RPMI7951 (cell line): ENCODE measurements at regions not wholly inside any gene's neighbourhood (a gene's known extent, or its start where the extent isn't known, plus 50 kb on each side); places are given as distances from the start of the nearest gene placed in this dataset.

Experiments used
- DNase-seq: peaks from one replicate; pipeline ENCODE4 v3.0.0-alpha.2; 2012; ENCODE audit warnings: low read depth

DNA sequence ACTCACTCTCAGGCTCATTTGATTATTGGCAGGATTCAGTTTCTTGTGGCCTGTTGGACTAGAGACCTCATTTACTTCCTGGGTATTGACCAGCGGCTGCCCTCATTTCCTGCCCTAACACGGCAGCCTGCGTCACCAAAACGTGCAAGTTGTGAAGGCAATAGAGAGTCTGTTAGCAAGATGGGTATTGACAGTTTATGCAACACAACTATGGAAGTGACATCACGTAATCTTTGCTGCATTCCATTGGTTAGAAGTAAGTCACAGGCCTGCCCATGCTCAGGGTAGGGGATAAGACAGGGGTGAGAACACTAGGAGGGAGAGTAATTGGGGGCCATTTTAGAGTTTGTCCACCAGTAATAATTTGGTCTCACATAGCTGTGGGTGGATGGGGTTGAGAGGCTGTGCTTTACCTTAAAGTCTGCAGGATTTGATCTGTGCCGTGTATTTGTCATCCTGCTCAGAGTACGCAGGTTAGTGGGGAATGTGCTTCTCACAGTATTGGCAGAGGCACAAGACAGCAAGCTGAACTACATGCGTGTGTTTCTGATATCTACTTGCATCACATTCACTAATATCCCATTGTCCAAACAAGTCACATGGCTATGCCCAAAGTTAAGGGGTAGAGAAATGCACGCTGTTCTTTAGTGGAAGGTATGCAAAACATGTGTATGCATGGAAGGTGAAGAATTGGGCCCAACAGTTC lies 83.3 kb downstream of the EDEM1 start:
- no peak for DNase-seq

DNA sequence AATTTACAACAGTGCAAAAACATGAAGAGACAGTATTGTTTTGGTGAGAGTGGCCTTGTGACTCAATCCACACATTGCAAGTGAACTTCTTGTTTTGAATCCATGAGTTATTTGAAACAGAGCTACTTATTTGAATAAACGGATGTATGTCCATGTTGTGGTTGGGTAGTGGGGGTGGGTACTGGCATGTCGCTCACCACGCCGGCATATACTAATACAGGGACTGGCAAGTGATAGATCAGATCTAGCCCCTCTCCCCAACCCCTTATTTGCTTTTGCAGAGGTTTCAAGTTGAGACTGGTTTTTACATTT lies 83.8 kb downstream of the EDEM1 start:
- DNase-seq, result no peak

DNA sequence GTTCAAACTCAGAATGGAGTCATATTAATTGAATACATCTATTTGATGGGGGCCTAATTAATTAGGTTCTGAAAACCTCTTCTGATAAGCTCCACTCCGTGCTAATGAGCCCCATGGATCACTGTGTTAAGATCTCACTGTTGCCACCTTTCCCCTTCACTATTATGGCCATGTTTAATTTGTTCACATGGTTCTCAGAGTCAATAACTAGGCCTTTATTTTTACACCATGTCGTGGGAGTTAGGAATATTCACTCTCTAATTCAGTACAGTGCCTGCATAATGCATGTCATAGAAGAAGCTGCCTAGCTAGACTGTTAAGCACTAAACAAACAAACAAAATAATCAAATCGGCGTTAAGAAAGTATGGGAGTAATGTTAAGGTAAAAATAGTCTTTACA lies 84.9 kb downstream of the EDEM1 start:
- DNase-seq, result no peak

DNA sequence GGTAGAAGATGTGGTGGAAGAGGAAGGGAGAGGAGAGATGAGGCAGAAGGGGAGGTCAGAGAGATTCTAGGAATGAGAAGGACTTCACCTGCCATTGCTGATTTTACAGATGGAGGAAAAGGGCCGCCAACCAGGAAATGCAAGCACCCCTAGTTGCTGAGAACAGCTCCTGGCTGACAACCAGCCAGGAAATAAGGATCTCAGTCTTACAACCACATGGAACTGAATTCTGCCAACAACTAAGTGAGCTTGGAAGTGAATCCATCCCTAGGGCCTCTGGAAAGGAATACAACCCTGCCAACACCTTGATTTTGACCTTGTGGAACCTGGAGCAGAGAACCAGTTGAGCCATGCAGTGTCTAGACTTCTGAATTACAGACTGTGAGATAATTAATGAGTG lies 86.6 kb downstream of the EDEM1 start:
- DNase-seq, result no peak

DNA sequence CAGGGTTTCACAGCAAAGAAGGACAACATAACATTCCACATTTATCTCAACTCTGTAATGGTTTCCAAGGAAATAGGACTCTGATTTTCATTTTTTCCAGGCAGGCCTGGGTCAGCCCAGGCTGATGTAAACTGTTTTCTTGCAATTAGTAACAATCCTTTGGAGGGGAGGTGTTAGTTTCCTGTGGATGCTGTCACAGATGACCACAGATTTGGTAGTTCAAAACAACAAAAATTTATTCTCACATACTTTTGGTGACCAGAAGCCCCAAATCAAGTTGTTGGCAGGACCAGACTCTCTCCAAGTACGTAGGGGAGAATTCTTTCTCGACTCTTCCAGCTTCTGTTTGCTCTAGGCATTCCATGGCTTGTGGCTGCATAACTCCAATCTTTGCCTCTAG lies 88.0 kb downstream of the EDEM1 start:
- DNase-seq, result no peak

DNA sequence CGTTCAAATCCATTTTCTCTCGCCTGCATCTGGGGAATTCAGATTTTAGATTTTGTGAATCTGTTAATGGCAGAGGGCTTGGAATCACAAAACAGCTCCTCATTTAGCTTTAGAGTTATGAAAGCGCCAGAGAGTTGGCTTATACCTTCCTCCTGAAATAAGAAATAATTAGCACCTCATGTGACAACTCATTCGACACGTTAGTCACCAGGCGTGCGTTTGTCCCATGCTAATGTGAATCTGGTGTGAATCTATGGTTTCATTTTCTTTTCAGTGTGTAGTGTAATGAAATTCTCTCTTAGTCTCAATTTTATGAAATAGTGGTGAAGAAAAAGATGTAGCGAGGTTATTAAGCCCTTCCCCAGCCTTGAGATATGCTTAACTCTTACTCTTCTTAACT lies 89.4 kb downstream of the EDEM1 start:
- DNase-seq, result no peak

DNA sequence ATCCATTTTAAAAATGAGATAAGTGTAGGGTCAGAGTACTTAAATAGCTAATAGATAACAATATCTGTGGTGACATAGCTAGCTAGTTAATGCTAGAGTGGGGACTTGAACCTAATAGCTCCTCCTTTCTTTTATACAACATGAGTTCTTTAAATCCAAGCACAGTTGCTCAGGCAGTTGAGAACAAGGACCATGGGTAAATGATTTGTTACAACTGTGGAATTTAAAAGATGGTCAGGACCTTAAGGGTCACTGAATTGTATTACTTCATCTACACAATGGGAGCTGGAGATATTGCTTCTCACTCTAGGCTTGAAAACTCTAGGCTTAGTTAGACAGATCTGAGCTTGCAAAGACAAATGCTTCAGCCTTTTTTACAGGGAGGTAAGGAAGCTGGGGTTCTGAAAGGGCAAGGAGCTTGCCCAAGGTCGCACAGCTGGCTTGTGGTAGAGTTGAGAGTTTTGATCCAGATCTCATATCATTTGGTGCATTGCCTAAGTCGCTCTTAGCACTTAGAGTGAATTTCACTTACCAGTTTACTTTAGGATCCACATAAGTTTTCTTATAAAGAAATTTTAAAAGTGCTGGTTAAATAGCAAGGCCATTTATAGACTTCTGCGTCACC lies 90.2 kb downstream of the EDEM1 start:
- DNase-seq, result no peak

DNA sequence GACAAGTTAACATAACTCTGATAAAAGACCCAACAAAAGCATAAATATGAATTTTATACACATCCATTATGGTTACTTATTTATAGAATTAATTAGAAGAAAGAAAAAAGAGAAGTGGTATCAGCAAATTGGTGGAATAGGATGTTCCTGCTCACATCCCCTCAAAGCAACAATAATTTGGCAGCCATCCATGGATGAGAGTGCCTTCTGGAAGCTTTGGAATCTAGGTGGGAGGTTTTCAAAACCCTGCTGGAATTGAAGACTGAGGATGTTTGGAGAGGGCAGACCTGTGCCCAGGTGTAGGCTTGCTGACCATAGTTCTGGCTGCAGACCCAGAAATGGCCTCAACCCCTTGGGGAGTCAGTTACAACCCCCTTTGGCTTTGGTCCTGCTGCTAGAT lies 91.2 kb downstream of the EDEM1 start:
- DNase-seq, result no peak

DNA sequence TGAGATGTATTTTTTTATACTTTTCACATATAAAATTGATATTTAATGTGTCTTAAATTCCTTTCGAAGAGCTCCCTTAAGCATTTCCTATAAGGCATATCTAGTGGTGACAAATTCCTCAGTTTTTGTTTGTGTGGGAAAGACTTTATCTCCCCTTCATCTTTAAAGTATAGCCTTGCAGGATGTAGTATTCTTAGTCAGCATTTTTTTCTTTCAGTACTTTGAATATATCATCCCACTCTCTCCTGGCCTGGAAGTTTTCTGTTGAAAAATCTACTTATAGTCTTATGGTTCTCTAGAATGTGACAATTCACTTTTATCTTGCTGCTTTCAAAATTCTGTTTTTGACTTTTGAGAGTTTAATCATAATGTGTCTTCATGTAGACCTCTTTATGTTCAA lies 95.2 kb downstream of the EDEM1 start:
- no peak for DNase-seq

DNA sequence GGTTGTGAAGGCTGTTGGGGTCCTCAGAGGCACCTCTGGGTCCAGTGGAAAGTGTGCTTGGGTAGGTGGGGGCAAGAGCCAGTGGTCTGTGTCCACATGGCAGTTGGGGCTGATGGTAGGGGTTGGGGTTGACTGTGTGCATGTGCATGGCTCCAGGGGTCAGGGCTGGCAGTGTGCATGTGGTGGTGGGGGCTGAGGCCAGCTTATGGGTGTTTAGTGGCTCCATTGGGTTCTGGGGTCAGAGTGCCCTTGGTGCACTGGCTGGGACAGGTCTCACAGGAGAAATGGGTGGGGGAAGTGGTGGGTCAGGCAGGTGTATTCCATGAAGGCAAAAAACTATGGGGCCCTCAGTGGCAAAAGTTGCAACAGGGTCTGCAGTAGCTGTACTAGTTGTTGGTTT lies 97.9 kb downstream of the EDEM1 start:
- no peak for DNase-seq

DNA sequence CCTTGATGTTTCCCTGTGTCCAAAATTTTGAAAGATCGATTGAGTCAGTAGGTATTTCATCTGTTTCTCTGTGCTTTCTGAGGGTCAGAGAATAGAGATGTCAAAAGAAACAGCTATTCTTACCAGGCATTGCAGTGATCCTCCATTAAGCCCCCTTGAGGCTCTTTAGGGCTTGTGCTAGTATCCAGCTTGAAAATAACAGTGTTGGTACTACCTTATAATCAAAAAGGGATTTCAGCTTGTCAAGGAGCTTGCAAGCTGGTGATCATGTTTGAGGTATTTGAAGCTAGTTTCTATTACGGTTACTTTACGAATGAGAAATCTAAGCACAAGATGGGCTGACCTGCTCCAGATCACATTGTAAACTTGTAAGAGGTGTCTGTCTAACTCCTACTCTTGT lies 103.4 kb downstream of the EDEM1 start:
- DNase-seq, result no peak

DNA sequence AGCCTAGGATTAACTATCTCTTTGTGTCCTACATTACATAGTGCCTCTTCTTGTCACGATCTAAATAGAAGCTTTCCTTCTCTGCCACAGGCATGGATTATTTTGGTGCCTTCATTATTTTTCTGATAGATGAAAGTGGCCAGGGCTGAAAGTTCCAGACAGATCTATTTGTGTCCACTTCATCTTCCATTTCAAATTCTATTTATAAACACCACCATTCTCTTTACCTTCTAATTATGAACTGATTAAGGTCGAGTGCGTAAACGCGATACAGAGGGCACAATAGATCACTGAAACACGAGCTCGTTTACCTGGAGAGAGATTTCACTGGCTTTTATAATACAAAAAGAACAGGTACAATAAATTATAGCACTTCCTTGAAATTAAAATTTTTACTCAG lies 105.0 kb downstream of the EDEM1 start:
- no peak for DNase-seq

DNA sequence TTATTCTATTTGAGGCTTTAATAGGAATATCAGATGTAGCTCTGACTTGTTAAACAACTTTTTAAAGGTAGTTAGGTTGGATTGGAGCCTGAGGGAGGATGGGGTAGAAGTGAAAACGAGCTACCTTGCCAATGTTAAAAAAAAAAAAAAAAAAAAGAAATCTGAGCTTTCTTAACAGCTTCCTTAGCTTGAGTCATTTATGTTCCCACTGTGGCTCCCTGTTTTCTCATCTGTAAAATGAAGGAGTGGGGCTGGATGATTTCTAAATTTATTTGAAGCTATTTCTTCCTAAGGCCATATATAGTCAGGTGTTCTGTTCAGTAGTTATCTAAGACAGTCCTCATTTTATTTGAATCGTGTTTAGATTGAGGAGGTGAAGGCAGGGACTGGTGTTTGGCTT lies 105.7 kb downstream of the EDEM1 start:
- no peak for DNase-seq

DNA sequence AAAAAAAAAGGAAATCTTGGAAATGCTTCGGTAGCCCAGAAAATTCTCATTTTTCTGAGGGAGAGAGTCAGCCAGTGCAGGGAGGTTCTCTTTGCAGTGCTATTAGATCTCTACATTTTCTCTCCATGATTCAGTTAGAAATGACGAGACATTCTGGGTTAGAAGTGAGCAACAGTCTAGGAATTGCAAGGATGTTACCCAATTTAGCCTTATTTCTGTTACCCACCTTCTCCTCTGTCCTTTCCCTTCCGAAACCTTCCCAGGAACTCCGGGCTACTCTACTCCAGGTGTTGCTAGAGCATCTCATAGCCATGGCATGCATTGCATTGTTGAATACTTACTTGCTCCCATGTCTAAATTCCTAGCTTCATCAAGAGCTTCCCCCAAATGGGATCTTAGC lies 106.8 kb downstream of the EDEM1 start:
- peak; percentile 22 for DNase-seq

DNA sequence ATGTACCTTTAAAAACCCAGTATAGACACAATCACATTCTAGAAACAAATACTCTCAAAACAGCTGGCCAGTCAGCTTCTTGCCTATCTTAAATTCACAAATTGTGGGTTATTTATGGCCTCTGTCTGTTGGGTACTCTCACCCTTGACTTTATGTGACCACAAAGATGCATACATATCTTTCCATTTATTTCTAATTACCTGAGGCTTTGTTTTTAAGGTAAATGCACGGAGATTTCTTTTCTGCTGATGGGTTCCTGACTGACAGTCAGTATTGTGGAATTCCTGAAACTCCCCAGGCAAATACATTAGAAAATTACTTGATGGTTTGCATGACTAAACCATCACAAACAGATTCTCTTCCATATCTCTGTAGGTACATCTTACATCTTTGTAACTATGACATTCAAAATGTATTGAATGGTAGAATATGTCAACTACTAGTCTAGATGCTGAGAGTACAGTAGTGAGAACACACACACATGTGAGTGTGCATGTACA lies 107.7 kb downstream of the EDEM1 start:
- DNase-seq, result no peak

DNA sequence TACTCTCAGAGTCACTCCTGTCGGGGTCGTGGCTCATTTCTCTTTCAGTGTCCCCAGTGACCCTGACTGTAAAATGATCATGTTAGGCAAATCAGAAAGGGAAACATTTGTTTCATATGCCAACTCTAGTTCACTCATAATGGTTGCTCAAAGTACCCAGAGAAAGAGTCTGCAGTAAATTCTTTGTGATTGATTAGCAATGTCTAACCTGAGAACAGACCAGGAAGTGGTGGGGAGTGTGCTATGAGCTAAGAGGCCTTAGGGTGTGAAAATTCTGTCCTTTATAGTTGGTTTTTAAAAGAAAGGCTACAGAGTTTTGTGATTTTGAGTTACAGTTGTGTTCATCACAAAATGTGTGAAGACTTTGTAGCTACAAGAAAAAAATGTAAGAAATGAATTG lies 108.9 kb downstream of the EDEM1 start:
- no peak for DNase-seq

DNA sequence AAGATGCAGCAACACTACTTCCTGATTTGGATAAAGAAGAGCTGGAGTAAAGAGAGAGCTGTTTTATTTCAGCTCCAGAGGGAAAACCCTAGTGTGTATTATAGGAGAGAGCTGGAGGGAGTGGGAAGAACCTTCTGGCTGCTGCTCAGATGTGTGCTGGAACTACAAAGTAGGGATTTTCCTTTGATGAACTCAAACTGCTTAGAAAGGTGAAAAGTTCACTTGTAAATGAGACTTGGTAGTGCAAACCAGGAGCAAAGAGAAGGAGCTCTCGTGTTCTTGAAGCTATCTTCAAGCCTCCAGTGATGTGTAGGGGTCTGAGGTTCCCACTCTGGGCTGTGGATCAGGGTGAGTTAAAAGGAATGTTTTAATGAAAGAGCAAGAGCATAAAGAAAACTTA lies 110.4 kb downstream of the EDEM1 start:
- DNase-seq, result no peak

DNA sequence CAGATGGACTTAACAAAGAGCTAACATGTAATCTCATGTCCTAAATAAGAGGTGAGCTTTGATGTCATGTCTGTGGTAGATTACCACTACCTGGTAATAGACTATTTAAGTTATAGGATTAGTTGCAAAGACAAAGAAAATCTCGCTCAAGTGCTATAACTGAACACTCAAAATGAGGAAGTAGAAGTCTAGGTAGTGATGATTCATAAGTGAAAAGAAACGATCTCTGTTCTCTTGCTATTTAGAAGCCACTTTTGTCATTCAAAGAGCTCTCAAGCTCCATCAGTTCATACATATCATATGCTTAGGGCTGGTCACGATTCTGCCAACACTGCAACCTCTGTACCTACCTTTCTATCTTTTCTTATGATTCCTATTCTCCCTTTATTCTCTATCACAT lies 110.9 kb downstream of the EDEM1 start:
- no peak for DNase-seq

DNA sequence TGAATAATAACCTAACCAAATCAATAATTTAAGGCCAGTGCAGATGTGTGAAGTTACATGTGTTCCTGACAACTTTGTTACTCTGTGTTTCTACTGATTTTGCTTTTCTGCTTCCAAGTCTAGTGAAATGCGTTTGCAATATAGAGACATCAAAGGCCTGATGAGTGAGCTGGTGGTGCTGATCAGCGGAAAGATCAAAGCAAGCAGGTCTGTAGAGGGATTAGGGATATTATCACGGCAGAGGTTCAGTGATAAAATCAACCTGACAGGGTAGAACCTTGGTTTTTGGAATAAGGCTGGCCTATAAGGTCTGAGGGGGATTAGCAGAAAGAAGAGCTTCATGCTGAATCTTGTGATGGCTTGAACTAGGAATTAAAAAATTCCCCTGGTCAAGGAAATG lies 111.7 kb downstream of the EDEM1 start:
- DNase-seq, result no peak

DNA sequence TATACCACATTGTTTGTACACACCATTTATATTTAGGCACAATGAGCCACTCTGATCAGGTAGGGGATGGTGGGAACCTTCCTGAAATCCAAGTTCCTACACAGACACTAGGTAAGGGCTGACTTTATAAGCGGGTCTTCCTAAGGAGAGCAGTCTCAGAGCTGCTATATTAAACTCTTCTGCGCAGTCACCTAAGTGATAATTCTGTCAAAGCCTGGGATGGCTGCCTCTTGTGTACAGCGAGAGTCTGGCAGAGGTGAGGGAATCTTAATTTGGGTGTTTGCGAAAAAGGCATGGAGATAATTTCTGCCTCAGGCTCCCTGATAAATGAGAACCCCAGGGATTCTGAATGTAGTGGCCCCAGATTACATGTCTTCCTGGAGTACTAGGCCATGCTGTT lies 113.1 kb downstream of the EDEM1 start:
- DNase-seq, result no peak

DNA sequence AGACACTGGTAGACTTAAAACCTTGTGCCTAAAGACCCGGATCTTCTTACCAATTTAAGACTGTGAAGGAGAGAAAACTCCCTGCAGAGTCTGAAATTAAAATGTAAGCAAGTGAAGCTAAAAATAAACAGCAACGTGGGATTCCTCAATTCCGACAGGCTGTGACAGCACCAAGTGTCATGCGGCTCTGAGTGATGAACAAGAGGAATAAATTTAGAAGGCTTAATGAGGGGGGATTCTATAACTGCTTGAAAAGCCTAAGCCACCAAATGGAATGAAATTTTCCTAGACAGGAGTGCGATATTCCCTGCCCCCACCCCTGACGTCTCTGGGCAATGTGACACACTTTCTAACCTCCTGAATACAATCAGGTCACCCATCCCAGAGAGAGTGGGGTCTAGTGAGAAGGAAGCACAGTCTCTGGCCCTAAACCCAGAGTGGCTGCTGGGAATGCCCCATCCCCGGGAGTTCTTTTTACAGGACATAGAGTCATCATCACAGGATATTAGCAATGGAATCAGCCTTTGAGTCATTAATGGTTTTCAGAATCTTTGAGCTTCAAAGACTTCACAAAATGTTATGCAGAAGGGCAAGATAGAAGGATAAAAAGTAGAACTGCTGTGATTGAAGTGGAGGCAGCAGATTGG lies 114.3 kb downstream of the EDEM1 start:
- DNase-seq, result no peak

DNA sequence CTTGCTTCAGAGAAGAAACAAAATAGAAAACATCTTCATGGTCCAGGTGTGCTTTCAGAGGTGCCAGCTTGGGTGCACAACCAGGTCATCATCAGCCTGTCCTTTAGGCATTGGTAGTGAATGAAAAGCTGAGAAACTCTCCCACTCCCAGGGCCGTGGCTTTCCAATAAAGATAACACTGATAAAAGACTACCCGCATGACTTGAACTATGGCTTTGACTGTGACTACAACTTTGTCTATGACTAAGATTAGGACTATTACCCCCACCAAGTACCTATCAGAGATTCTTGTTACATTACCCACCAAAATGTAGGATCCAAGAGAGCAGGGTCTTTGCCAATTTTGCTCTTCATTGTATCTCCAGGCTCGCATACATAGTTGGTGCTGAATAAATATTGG lies 115.2 kb downstream of the EDEM1 start:
- no peak for DNase-seq

DNA sequence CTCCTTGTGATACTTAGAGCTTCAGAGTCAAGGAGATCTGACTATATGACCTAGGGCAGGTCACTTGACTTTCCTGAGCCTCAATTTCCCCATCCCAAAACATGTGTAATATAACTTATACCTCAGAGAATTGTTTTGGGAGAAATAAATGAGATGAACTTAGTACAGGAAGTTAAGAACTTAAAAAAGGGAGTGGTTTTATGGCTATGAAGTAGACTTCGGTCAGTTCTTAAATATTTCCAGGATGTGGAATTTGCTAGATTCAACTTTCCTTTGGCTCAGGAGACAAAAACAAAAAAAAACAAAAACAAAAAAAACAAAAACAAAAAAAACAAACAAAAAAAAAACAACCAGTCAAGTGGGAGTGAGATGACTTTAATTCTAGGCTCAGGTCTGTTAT lies 116.7 kb downstream of the EDEM1 start:
- no peak for DNase-seq
